ENCODE measurements at regions not wholly inside any gene's neighbourhood (a gene's known extent, or its start where the extent isn't known, plus 50 kb on each side); places are given as distances from the start of the nearest gene placed in this dataset.

DNA sequence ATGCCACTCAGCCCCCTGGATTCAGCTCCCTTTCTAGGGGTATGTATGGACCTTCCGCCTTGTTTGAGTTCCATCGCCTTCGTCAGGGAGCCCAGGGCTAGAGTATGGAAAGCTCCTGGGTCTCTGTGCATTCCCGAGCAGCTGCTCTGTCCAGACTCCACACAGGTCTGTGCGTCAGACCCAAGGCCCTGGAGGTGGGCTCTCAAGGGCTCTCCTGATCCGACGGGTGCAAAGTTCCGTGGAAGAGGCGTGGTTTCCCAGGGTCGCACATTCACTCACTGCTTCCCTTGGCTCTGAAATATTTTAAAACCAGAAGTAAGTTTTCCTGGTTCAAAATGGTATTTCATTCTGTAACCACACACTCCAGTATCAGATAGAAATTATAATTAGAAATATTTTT, 863.2 kb downstream of the TRIML1 start:
- TF ChIP-seq, protein P1, sequence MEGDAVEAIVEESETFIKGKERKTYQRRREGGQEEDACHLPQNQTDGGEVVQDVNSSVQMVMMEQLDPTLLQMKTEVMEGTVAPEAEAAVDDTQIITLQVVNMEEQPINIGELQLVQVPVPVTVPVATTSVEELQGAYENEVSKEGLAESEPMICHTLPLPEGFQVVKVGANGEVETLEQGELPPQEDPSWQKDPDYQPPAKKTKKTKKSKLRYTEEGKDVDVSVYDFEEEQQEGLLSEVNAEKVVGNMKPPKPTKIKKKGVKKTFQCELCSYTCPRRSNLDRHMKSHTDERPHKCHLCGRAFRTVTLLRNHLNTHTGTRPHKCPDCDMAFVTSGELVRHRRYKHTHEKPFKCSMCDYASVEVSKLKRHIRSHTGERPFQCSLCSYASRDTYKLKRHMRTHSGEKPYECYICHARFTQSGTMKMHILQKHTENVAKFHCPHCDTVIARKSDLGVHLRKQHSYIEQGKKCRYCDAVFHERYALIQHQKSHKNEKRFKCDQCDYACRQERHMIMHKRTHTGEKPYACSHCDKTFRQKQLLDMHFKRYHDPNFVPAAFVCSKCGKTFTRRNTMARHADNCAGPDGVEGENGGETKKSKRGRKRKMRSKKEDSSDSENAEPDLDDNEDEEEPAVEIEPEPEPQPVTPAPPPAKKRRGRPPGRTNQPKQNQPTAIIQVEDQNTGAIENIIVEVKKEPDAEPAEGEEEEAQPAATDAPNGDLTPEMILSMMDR (IDR thresholded peaks at IDR 0.05 in 8 of 11, conservative IDR thresholded peaks at IDR 0.05 in 3 of 11): no peak
- no peak for TF ChIP-seq POLR2A (IDR thresholded peaks at IDR 0.05)
- no peak for TF ChIP-seq POLR2AphosphoS5 (IDR thresholded peaks at IDR 0.05)

Data from spleen (tissue), 7 donors.